SK-N-MC (cell line): ENCODE measurements at regions not wholly inside any gene's neighbourhood (a gene's known extent, or its start where the extent isn't known, plus 50 kb on each side); places are given as distances from the start of the nearest gene placed in this dataset.

Experiments
- EZH2 ChIP-seq: fragments of 200-600 bp; sonication (generic); IDR thresholded peaks from one replicate; pipeline ENCODE4 v1.6.1; 2017; ENCODE audit warnings: antibody characterized with exemption
- POLR2AphosphoS5 ChIP-seq: IDR thresholded peaks from 2 replicates; pipeline ENCODE4 v1.6.1; 2012; ENCODE audit warnings: mild to moderate bottlenecking, low read depth, low read length, borderline replicate concordance

DNA sequence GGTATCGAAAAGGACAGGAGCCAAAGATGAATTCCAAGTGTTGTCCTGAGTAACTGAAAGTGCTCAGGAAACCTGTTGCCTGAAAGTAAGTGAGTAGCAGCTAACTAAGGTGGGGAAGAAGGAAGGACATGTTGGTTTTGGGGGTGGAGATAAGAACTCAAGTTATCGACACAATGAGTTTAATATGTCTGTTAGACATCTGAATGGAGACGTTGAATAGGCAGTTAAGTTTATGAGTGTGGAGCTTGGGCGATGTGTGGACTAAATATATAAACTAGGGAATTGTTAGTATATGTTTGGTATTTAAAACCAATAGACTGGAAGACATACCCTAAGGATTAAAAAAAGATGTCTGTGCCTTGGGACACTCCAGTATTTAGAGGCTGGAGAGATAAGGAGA, 82.7 kb upstream of the ASIC2 start:
- TF ChIP-seq POLR2AphosphoS5: no peak
- TF ChIP-seq EZH2: no peak
